ENCODE measurements at regions not wholly inside any gene's neighbourhood (a gene's known extent, or its start where the extent isn't known, plus 50 kb on each side); places are given as distances from the start of the nearest gene placed in this dataset.

DNA sequence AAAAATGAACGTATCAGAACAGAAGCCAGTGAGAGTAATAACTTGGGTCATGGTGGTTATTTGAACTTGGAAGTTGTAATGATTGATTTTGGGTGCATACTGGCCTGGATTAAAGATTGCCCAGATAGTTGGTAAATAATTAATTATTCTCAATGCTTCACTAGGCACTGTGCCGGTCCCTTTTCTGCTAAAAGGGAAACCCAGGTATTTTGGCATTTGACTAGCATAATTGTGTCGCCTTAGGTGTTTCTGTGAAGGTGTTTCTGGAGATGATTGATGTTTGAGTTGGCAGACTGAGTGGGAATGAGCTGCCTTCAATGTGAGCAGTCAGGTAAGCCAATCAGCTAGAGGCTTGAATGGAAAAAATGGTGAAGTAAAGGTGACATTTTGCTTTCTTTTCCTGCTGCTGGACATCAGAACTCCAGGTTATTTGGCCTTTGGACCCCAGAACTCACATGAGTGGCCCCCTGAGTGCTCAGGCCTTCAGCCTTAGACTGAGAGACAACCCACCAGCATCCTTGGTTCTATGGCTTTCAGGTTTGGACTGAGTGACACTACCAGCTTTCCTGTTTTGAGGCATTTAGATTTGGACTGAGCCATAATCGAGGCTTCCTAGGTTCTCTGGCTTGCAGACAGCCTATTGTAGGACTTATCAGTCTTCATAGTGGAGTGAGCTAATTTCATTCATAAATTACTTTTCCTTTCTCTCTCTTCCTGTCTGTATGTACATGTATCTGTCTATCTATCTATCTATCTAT is 120.7 kb upstream of the PAPPA start:
- no peak for DNase-seq (ENCODE audit: low read depth)
- H3K4me3 ChIP-seq (ENCODE audit: low read depth, low read length) = no peak overlapping the region
- TF ChIP-seq, protein P1, sequence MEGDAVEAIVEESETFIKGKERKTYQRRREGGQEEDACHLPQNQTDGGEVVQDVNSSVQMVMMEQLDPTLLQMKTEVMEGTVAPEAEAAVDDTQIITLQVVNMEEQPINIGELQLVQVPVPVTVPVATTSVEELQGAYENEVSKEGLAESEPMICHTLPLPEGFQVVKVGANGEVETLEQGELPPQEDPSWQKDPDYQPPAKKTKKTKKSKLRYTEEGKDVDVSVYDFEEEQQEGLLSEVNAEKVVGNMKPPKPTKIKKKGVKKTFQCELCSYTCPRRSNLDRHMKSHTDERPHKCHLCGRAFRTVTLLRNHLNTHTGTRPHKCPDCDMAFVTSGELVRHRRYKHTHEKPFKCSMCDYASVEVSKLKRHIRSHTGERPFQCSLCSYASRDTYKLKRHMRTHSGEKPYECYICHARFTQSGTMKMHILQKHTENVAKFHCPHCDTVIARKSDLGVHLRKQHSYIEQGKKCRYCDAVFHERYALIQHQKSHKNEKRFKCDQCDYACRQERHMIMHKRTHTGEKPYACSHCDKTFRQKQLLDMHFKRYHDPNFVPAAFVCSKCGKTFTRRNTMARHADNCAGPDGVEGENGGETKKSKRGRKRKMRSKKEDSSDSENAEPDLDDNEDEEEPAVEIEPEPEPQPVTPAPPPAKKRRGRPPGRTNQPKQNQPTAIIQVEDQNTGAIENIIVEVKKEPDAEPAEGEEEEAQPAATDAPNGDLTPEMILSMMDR (IDR thresholded peaks at IDR 0.05; ENCODE audit: insufficient read depth, low read depth, low read length) = no peak

DNA sequence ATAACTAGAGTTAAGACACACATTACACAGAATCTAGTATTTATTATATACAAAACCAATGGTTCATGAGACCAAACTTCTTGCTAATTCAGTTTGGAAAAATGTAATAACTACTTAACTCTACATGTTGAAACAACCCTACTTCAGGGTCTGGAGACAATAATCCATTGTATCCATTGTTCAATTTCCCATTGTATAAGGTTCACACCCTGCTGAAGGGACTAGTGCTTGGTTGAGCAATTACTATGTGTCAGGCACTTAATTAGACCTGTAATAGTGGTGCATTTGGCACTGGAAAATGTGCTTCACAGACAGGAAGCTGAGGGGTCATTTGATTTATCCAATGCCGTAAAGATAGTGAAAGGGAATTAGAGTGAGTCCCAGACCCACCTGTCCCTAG is 114.3 kb upstream of the PAPPA start:
- no peak overlapping the region for H3K4me3 ChIP-seq (ENCODE audit: low read depth, low read length)
- no peak for DNase-seq (ENCODE audit: low read depth)
- TF ChIP-seq, protein P1 (IDR thresholded peaks at IDR 0.05; ENCODE audit: insufficient read depth, low read depth, low read length) = no peak

DNA sequence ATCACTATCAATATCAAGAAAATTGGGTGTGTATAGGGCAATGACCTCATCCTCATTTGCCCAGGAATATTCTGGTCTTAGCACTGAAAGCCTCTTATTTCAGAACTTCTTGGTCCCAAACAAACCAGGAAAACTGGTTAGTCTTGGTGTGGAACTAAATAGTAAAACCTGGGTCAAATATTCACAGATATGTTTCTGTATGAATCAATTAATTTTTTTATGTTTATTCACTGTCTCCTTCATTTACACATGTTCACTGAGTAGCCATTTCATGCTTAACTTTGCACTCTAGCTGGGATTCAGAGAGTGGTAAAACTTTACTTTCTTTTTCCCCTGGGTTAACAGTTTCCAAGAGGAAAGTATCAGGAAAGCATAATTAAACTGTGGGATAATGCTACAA is 113.7 kb upstream of the PAPPA start:
- no peak overlapping the region for H3K4me3 ChIP-seq (ENCODE audit: low read depth, low read length)
- no peak for DNase-seq (ENCODE audit: low read depth)
- TF ChIP-seq, protein P1 (IDR thresholded peaks at IDR 0.05; ENCODE audit: insufficient read depth, low read depth, low read length) = no peak

DNA sequence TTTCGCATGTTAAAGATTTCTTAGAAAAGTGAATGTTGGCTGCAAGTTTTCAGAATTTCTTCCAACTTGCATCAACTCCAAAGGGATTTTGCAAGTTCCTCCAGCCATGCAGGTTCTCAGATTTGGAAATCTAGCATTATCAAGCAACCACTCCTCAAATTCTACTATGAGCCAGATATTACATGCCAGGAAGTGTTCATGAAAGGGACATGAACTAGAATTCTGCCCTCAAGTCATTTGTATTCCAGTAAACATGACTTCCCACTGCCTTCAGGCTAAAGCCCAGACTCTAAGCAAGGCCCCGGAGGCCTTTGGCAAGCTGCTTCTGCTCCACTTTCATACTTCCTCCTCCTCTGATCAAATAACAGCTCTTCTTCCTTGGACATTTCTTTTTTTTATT is 111.3 kb upstream of the PAPPA start:
- H3K4me3 ChIP-seq (ENCODE audit: low read depth, low read length) = no peak overlapping the region
- no peak for DNase-seq (ENCODE audit: low read depth)
- TF ChIP-seq, protein P1 (IDR thresholded peaks at IDR 0.05; ENCODE audit: insufficient read depth, low read depth, low read length) = no peak

DNA sequence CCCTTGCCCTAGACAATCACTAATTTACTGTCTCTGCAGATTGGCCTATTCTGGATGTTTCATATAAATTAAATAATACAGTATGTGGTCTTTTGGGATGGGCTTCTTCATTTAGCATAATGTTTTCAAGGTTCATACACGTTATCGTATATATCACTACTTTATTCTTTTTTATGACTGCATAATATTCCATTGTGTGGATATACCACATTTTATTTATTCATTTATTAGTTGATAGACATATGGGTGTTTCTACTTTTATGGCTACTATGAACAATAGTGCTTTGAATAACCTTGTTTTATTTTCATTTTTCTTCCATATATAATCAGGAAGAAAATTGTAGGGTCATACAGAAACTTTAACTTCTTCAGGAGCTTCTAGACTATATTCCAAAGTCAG is 108.5 kb upstream of the PAPPA start:
- DNase-seq (ENCODE audit: low read depth) = no peak
- TF ChIP-seq, protein P1 (IDR thresholded peaks at IDR 0.05; ENCODE audit: insufficient read depth, low read depth, low read length) = no peak
- no peak overlapping the region for H3K4me3 ChIP-seq (ENCODE audit: low read depth, low read length)

DNA sequence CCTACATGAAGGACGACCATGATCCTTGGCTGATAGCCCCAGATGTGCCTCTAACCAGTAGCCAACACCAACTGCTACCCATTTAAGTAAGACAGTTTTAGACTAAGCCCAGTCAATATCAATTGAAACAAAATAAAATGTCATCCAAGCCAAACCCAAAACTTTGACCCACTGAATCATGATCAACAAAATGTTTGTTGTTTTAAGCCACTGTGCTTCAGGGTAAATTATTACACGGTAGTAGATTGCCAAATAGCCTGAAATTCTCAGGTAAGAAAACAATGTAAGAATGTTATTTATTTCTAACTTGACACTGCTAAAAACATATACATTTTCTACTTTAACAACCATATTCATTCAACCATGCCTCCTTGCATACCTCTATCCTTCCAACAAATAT is 105.5 kb upstream of the PAPPA start:
- DNase-seq (ENCODE audit: low read depth) = no peak
- TF ChIP-seq, protein P1 (IDR thresholded peaks at IDR 0.05; ENCODE audit: insufficient read depth, low read depth, low read length) = no peak
- no peak overlapping the region for H3K4me3 ChIP-seq (ENCODE audit: low read depth, low read length)

DNA sequence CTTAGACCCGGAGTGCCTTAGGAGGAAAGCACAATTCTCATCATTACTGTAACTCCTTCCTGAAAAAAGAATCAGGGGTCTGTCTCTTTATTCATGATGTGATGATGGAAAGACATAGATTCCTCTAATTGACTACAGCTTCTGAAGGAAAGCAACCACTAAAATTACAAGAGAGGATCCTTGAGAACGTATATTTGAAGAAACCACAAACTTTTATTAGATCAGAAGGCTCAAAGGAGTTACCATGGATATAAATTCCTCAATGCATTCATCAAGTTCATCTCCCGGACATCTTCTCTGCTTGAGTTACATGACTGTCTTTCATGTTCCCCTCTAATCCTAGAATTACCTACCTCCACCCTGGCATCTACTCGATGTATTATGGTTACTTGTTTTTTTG is 104.1 kb upstream of the PAPPA start:
- peak; percentile 42 for DNase-seq (ENCODE audit: low read depth)
- TF ChIP-seq, protein P1 (IDR thresholded peaks at IDR 0.05; ENCODE audit: insufficient read depth, low read depth, low read length) = no peak
- no peak overlapping the region for H3K4me3 ChIP-seq (ENCODE audit: low read depth, low read length)
